H9 (cell line): ENCODE measurements at regions not wholly inside any gene's neighbourhood (a gene's known extent, or its start where the extent isn't known, plus 50 kb on each side); places are given as distances from the start of the nearest gene placed in this dataset.

ENCODE experiments used
- DNase-seq: peaks from one replicate; pipeline ENCODE4 v3.0.0-alpha.2; 2017
- H2AFZ ChIP-seq: one replicate; pipeline ENCODE4 v1.6.1; 2013; ENCODE audit warnings: mild to moderate bottlenecking, low read length, control low read depth, moderate library complexity
- H2AK5ac ChIP-seq: 2 replicates; pipeline ENCODE4 v1.6.1; 2013; ENCODE audit warnings: low read length, control low read depth, mixed read lengths; ENCODE audit not compliant: insufficient read length
- H2BK120ac ChIP-seq: one replicate; pipeline ENCODE4 v1.6.1; 2013; ENCODE audit warnings: low read depth, mild to moderate bottlenecking, low read length, control low read depth, inconsistent platforms; ENCODE audit not compliant: poor library complexity, severe bottlenecking
- H2BK12ac ChIP-seq: 2 replicates; pipeline ENCODE4 v1.6.1; 2013; ENCODE audit warnings: low read length, control low read depth, mixed read lengths, low read depth; ENCODE audit not compliant: insufficient read length
- H2BK15ac ChIP-seq: 2 replicates; pipeline ENCODE4 v1.6.1; 2013; ENCODE audit warnings: low read depth, low read length, control low read depth
- H2BK20ac ChIP-seq: one replicate; pipeline ENCODE4 v1.6.1; 2013; ENCODE audit warnings: low read depth, mild to moderate bottlenecking, low read length, control low read depth, inconsistent platforms; ENCODE audit not compliant: poor library complexity, severe bottlenecking
- H2BK5ac ChIP-seq: 2 replicates; pipeline ENCODE4 v1.6.1; 2013; ENCODE audit warnings: low read length, control low read depth, mixed read lengths; ENCODE audit not compliant: insufficient read length
- H3K14ac ChIP-seq: 2 replicates; pipeline ENCODE4 v1.6.1; 2013; ENCODE audit warnings: low read length, control low read depth; ENCODE audit not compliant: insufficient read depth
- H3K18ac ChIP-seq: 2 replicates; pipeline ENCODE4 v1.6.1; 2013; ENCODE audit warnings: low read depth, mild to moderate bottlenecking, mixed read lengths, low read length, control low read depth; ENCODE audit not compliant: insufficient read length
- H3K23ac ChIP-seq: 2 replicates; pipeline ENCODE4 v1.6.1; 2013; ENCODE audit warnings: low read length, control low read depth, mixed read lengths, low read depth; ENCODE audit not compliant: insufficient read length
- H3K23me2 ChIP-seq: 2 replicates; pipeline ENCODE4 v1.6.1; 2013; ENCODE audit warnings: low read depth, mild to moderate bottlenecking, mixed read lengths, low read length, control low read depth; ENCODE audit not compliant: insufficient read length, poor library complexity, severe bottlenecking
- H3K27ac ChIP-seq: 2 replicates; pipeline ENCODE4 v1.5.1; 2013; ENCODE audit warnings: low read length, control low read depth, mixed read lengths, low read depth; ENCODE audit not compliant: insufficient read length
- H3K27me3 ChIP-seq: 2 replicates; pipeline ENCODE4 v1.6.1; 2013; ENCODE audit warnings: low read length, control low read depth, inconsistent platforms; ENCODE audit not compliant: insufficient read depth
- H3K4ac ChIP-seq: 2 replicates; pipeline ENCODE4 v1.6.1; 2013; ENCODE audit warnings: low read depth, mild to moderate bottlenecking, control low read depth, inconsistent platforms, low read length, moderate library complexity
- H3K4me1 ChIP-seq: 2 replicates; pipeline ENCODE4 v1.6.1; 2013; ENCODE audit warnings: low read length, control low read depth, inconsistent platforms; ENCODE audit not compliant: insufficient read depth
- H3K4me2 ChIP-seq: 2 replicates; pipeline ENCODE4 v1.6.1; 2013; ENCODE audit warnings: low read length, control low read depth, mixed read lengths; ENCODE audit not compliant: insufficient read length, insufficient read depth
- H3K56ac ChIP-seq: 2 replicates; pipeline ENCODE4 v1.6.1; 2013; ENCODE audit warnings: low read depth, mild to moderate bottlenecking, mixed read lengths, low read length, control low read depth; ENCODE audit not compliant: insufficient read length
- H3K79me1 ChIP-seq: 2 replicates; pipeline ENCODE4 v1.6.1; 2013; ENCODE audit warnings: low read depth, mild to moderate bottlenecking, moderate library complexity, low read length, control low read depth, inconsistent platforms; ENCODE audit not compliant: insufficient read depth, poor library complexity, severe bottlenecking
- H3K79me2 ChIP-seq: 2 replicates; pipeline ENCODE4 v1.6.1; 2013; ENCODE audit warnings: low read length, control low read depth, inconsistent platforms; ENCODE audit not compliant: insufficient read depth
- H3K9ac ChIP-seq: 2 replicates; pipeline ENCODE4 v1.6.1; 2013; ENCODE audit warnings: low read length, control low read depth, mixed read lengths; ENCODE audit not compliant: insufficient read length; ENCODE audit errors: extremely low read depth
- H3K9me3 ChIP-seq: one replicate; pipeline ENCODE4 v1.6.1; 2013; ENCODE audit warnings: low read depth, low read length, inconsistent platforms; ENCODE audit not compliant: control insufficient read depth
- H3T11ph ChIP-seq: one replicate; pipeline ENCODE4 v1.6.1; 2013; ENCODE audit warnings: mild to moderate bottlenecking, low read length, control low read depth, inconsistent platforms
- H4K20me1 ChIP-seq: one replicate; pipeline ENCODE4 v1.6.1; 2013; ENCODE audit not compliant: control insufficient read depth, insufficient read length, insufficient read depth
- H4K5ac ChIP-seq: 2 replicates; pipeline ENCODE4 v1.6.1; 2013; ENCODE audit warnings: low read depth, mild to moderate bottlenecking, mixed read lengths, low read length, control low read depth; ENCODE audit not compliant: insufficient read length
- H4K8ac ChIP-seq: replicated peaks from 2 replicates; pipeline ENCODE4 v1.6.1; 2013; ENCODE audit warnings: low read length, control low read depth, mixed read lengths, low read depth; ENCODE audit not compliant: insufficient read length
- H4K91ac ChIP-seq: 2 replicates; pipeline ENCODE4 v1.6.1; 2013; ENCODE audit warnings: low read depth, mild to moderate bottlenecking, moderate library complexity, mixed read lengths, low read length, control low read depth; ENCODE audit not compliant: insufficient read length
- H3K27ac Mint-ChIP-seq, 3 experiments: 2 replicates in 2 of 3; 3 replicates in 1 of 3; pipeline ENCODE4 v1.8.0; 2020 to 2021; ENCODE audit warnings: mixed read lengths in 3 of 3, mild to moderate bottlenecking in 1 of 3, moderate library complexity in 1 of 3
- H3K27me3 Mint-ChIP-seq: 2 replicates; pipeline ENCODE4 v1.8.0; 2021; ENCODE audit warnings: low read depth, mild to moderate bottlenecking, moderate library complexity, mixed read lengths
- H3K36me3 Mint-ChIP-seq, 3 experiments: 2 replicates in 2 of 3; 3 replicates in 1 of 3; pipeline ENCODE4 v1.8.0; 2020 to 2021; ENCODE audit warnings: low read depth in 3 of 3, mixed read lengths in 3 of 3; ENCODE audit not compliant: insufficient read depth in 1 of 3
- H3K4me1 Mint-ChIP-seq, 2 experiments: 2 replicates each; pipeline ENCODE4 v1.8.0; 2020; ENCODE audit warnings: mixed read lengths in 2 of 2
- H3K4me3 Mint-ChIP-seq, 2 experiments: 2 replicates in 1 of 2; 3 replicates in 1 of 2; pipeline ENCODE4 v1.8.0; 2020 to 2021; ENCODE audit warnings: mild to moderate bottlenecking in 2 of 2, mixed read lengths in 2 of 2, moderate library complexity in 1 of 2
- H3K9me3 Mint-ChIP-seq, 2 experiments: 2 replicates in 1 of 2; 3 replicates in 1 of 2; pipeline ENCODE4 v1.8.0; 2020; ENCODE audit warnings: mild to moderate bottlenecking in 2 of 2, mixed read lengths in 2 of 2, moderate library complexity in 1 of 2
- WGBS: extraction: QIAGEN DNeasy Blood & Tissue Kit; methylation state at CpG from one replicate; pipeline ENCODE4 v1.1.7; 2013; ENCODE audit warnings: missing lambda C conversion rate, low lambda C conversion rate, mixed read lengths; ENCODE audit not compliant: insufficient read length; ENCODE audit errors: extremely low coverage; 5-methylcytosine and 5-hydroxymethylcytosine counted together
- TF ChIP-seq, protein P1 (sequence below): fragments of 200-600 bp; sonication (generic); conservative IDR thresholded peaks from 3 replicates; pipeline ENCODE4 v1.8.0; 2021; ENCODE audit warnings: antibody characterized with exemption, mild to moderate bottlenecking

DNA sequence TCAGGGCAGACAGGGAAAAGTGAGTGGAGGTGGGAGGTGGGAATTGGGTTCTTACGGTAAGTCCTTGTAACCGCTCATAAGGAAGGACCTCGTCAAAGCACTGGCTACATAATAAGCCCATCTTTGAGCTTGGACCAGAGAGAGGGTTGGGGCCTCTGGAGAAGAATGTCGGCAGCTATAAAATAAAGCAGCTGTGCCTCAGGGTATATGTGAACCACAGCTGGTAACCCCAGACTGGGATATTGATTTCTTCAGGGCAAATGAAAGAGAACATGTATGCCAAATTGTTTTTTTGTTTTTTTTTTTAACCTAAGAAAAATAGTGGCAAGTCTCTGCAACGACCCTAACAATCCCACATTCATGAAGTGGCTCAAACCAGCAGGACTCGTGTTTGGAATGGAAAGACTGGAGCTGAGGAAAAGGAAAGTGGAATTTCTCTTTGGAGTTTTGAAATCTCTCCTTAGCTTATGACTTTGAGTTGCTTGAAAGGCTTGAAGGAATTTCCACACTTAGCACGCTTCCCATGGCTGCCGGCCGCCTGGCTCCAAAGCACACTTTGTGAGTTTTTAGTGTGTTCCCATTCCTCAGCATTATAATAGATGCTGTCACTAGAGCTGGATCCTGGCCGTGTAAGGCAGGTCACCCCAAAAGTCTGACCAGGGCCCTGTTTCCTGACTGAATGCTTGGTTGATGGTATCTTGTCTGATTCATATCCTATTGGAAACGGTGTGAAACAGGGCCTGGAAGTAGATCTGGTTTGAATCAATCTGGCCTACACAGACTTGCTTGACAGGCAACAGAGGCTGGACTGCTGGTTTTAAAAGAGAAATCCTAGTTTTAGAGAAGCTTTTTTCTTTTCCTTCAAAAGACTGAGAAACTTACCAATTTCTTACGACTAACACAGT lies 244.7 kb downstream of the MSRB3 start:
- no peak overlapping the region for H4K8ac ChIP-seq
- H3K56ac ChIP-seq: no peak overlapping the region
- no peak overlapping the region for H3K27ac ChIP-seq
- H3K79me2 ChIP-seq: no peaks in the 10 kb centered on the region
- no peaks in the 10 kb centered on the region for H3K27me3 ChIP-seq
- H2BK20ac ChIP-seq: no peak overlapping the region
- H3K18ac ChIP-seq: no peak overlapping the region
- H2BK12ac ChIP-seq: no peak overlapping the region
- no peak overlapping the region for H2BK15ac ChIP-seq
- no peak overlapping the region for H3K4me2 ChIP-seq
- Mint-ChIP-seq H3K4me3 (no peak overlapping the region), H3K27me3 (peaks cover 1% of the 10 kb centered on the region; the same call in 1 of the 2 replicates), H3K36me3 (no peaks in the 10 kb centered on the region), H3K4me1 (peaks cover 15 to 18% of the 10 kb centered on the region in 2 experiments), H3K27ac (no peak overlapping the region), H3K9me3 (no peaks in the 10 kb centered on the region; a peak in 1 of 5 replicates)
- H2BK5ac ChIP-seq: no peak overlapping the region
- no peak overlapping the region for H3K23ac ChIP-seq
- no peaks in the 10 kb centered on the region for H4K20me1 ChIP-seq
- no peaks in the 10 kb centered on the region for H3K23me2 ChIP-seq
- no peak for DNase-seq
- H4K91ac ChIP-seq: no peak overlapping the region
- no peak overlapping the region for H2BK120ac ChIP-seq
- no peak overlapping the region for H2AFZ ChIP-seq
- TF ChIP-seq, protein P1, sequence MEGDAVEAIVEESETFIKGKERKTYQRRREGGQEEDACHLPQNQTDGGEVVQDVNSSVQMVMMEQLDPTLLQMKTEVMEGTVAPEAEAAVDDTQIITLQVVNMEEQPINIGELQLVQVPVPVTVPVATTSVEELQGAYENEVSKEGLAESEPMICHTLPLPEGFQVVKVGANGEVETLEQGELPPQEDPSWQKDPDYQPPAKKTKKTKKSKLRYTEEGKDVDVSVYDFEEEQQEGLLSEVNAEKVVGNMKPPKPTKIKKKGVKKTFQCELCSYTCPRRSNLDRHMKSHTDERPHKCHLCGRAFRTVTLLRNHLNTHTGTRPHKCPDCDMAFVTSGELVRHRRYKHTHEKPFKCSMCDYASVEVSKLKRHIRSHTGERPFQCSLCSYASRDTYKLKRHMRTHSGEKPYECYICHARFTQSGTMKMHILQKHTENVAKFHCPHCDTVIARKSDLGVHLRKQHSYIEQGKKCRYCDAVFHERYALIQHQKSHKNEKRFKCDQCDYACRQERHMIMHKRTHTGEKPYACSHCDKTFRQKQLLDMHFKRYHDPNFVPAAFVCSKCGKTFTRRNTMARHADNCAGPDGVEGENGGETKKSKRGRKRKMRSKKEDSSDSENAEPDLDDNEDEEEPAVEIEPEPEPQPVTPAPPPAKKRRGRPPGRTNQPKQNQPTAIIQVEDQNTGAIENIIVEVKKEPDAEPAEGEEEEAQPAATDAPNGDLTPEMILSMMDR: no peak
- H4K5ac ChIP-seq: no peak overlapping the region
- no peak overlapping the region for H3K4ac ChIP-seq
- H3K9ac ChIP-seq: no peak overlapping the region
- no peak overlapping the region for H2AK5ac ChIP-seq
- no peaks in the 10 kb centered on the region for H3K4me1 ChIP-seq
- no peak overlapping the region for H3T11ph ChIP-seq
- no peaks in the 10 kb centered on the region for H3K79me1 ChIP-seq
- no peaks in the 10 kb centered on the region for H3K9me3 ChIP-seq
- WGBS: no CpG with 5 or more reads among the region's 12 CpGs
- no peak overlapping the region for H3K14ac ChIP-seq
